Fibroblast of the aortic adventitia (primary cell): ENCODE measurements at regions not wholly inside any gene's neighbourhood (a gene's known extent, or its start where the extent isn't known, plus 50 kb on each side); places are given as distances from the start of the nearest gene placed in this dataset.
A peak's percentile ranks its signal among the peaks of the same experiment; 100 is the strongest.

Experiments
- DNase-seq: peaks from one replicate; pipeline ENCODE4 v3.0.0-alpha.2; 2010; ENCODE audit warnings: low read depth
- H3K4me3 ChIP-seq: 2 replicates; pipeline ENCODE4 v1.5.1; 2011; ENCODE audit warnings: low read depth, mild to moderate bottlenecking, control low read depth, low read length, moderate library complexity
- CTCF ChIP-seq: IDR thresholded peaks from 2 replicates; pipeline ENCODE4 v1.5.1; 2011; ENCODE audit warnings: mild to moderate bottlenecking, low read length, control low read depth, inconsistent platforms; ENCODE audit not compliant: insufficient read depth

- no peak for TF ChIP-seq CTCF
- no peak for DNase-seq
- no peak overlapping the region for H3K4me3 ChIP-seq
Measured at GRCh38 chr5:5055712-5056111, 84.4 kb upstream of the ADAMTS16 start.

- TF ChIP-seq CTCF: no peak
- no peak for DNase-seq
- no peak overlapping the region for H3K4me3 ChIP-seq
Measured at GRCh38 chr5:5061836-5062235, 78.3 kb upstream of the ADAMTS16 start.

GRCh38 chr5:5062525-5063302, 77.4 kb upstream of the ADAMTS16 start:
- TF ChIP-seq CTCF: no peak

GRCh38 chr5:5063533-5063953, 76.6 kb upstream of the ADAMTS16 start:
- no peak for TF ChIP-seq CTCF

More at GRCh38 chr5:5062525-5063302, 77.4 kb upstream of the ADAMTS16 start:
- DNase-seq: no peak
- H3K4me3 ChIP-seq: no peak overlapping the region

GRCh38 chr5:5065472-5065871, 74.7 kb upstream of the ADAMTS16 start:
- DNase-seq: no peak
- no peak for TF ChIP-seq CTCF
- no peak overlapping the region for H3K4me3 ChIP-seq

More at GRCh38 chr5:5063533-5063953, 76.6 kb upstream of the ADAMTS16 start:
- H3K4me3 ChIP-seq: no peak overlapping the region
- DNase-seq: no peak

- peak; percentile 2 for DNase-seq
- TF ChIP-seq CTCF: no peak
- H3K4me3 ChIP-seq: no peak overlapping the region
Measured at GRCh38 chr5:5066276-5067186, 73.6 kb upstream of the ADAMTS16 start.
